Esophagus squamous epithelium (tissue), 5 donors: ENCODE measurements at regions not wholly inside any gene's neighbourhood (a gene's known extent, or its start where the extent isn't known, plus 50 kb on each side); places are given as distances from the start of the nearest gene placed in this dataset.

Experiments used
- DNase-seq: peaks from one replicate; lab custom pipeline; 2025; lab: John Stamatoyannopoulos, UW
- H3K27ac ChIP-seq, 4 donors: fragments of 200-600 bp; sonication (generic); one replicate each; pipeline ENCODE4 v1.5.1; 2016 to 2019; ENCODE audit warnings: mild to moderate bottlenecking in 1 of 4
- H3K27me3 ChIP-seq, 4 donors: fragments of 200-600 bp; sonication (generic); 1 replicate in 3 of 4; 2 replicates in 1 of 4; pipeline versions ENCODE4 v1.5.1 to v1.6.0; 2017 to 2021; ENCODE audit warnings: antibody characterized with exemption in 1 of 4
- H3K36me3 ChIP-seq, 3 donors: fragments of 200-600 bp; sonication (generic); one replicate each; pipeline ENCODE4 v1.5.1; 2016 to 2019
- H3K4me1 ChIP-seq, 3 donors: fragments of 200-600 bp; sonication (generic); one replicate each; pipeline ENCODE4 v1.5.1; 2017 to 2019
- H3K4me3 ChIP-seq, 4 donors: fragments of 200-600 bp; sonication (generic); 1 replicate in 3 of 4; 2 replicates in 1 of 4; pipeline ENCODE4 v1.5.1; 2016 to 2019; ENCODE audit warnings: mild to moderate bottlenecking in 2 of 4, moderate library complexity in 1 of 4
- H3K9me3 ChIP-seq, 3 donors: fragments of 200-600 bp; sonication (generic); one replicate each; pipeline ENCODE4 v1.5.1; 2016 to 2019
- CTCF ChIP-seq, 6 experiments: fragments of 450-650 bp in 4 of 6; fragments of 200-600 bp in 2 of 6; sonication (generic) in 2 of 6; IDR thresholded peaks; one replicate each; pipeline ENCODE4 v1.5.1; 2016 to 2019; ENCODE audit warnings: antibody characterized with exemption in 6 of 6, mild to moderate bottlenecking in 4 of 6, moderate library complexity in 4 of 6
- POLR2A ChIP-seq, 4 donors: fragments of 450-650 bp; IDR thresholded peaks; one replicate each; pipeline ENCODE4 v1.6.1; 2017; ENCODE audit warnings: antibody characterized with exemption in 4 of 4, mild to moderate bottlenecking in 4 of 4, moderate library complexity in 3 of 4
- WGBS, 2 donors: methylation state at CpG; one replicate each; pipeline ENCODE4 v1.1.5; 2018; 5-methylcytosine and 5-hydroxymethylcytosine counted together
- intact Hi-C: fragments of 100-400 bp; cut with DNase I; formaldehyde crosslinking; loops from one replicate; pipeline ENCODE4 v1.15.0; 2022
- donor health status: DM: yes; HTN: yes; CAD: no.

- peak overlapping the region in 2 of 4 donors; percentile 8 to 47 for H3K4me3 ChIP-seq
- no peak for DNase-seq
- intact Hi-C loops, result loop anchor here (5.0 kb wide), 1 partner anchor 164 kb away; no protein-coding TSS in a partner anchor
- peaks cover 0 to 62% (median 2%) of the 10 kb centered on the region in 4 donors for H3K27me3 ChIP-seq
- H3K4me1 ChIP-seq, result peaks cover 4 to 23% (median 13%) of the 10 kb centered on the region in 3 donors
- no peaks in the 10 kb centered on the region for H3K36me3 ChIP-seq
- 9 to 26% methylated on average over 15 to 17 of the region's 25 CpGs for WGBS, 2 donors
- peak overlapping the region; percentile 74 to 95 (median 91) for H3K27ac ChIP-seq
- TF ChIP-seq POLR2A (IDR thresholded peaks at IDR 0.05), result no peak
- TF ChIP-seq CTCF (IDR thresholded peaks at IDR 0.05), result no peak
- H3K9me3 ChIP-seq, result no peaks in the 10 kb centered on the region
These were observed 167.1 kb upstream of the FOXF1 start for GRCh38 chr16:86343027-86343795.

GRCh38 chr16:86343796-86344585 lies 166.3 kb upstream of the FOXF1 start:
- intact Hi-C loops, result loop anchor here (5.0 kb wide), 1 partner anchor 163 kb away; no protein-coding TSS in a partner anchor

GRCh38 chr16:86344586-86344871 lies 165.8 kb upstream of the FOXF1 start:
- Histone ChIP-seq H3K36me3 (no peaks in the 10 kb centered on the region), H3K4me1 (peaks cover 4 to 23% (median 13%) of the 10 kb centered on the region in 3 donors), H3K4me3 (no peak overlapping the region), H3K27me3 (peaks cover 0 to 68% (median 2%) of the 10 kb centered on the region in 4 donors), H3K9me3 (no peaks in the 10 kb centered on the region), H3K27ac (peak overlapping the region; percentile 18 to 91 (median 88))
- WGBS, 2 donors, result 59 to 74% methylated on average over 5 to 6 of the region's 7 CpGs
- intact Hi-C loops, result loop anchor here (5.0 kb wide), 1 partner anchor 163 kb away; no protein-coding TSS in a partner anchor
- no peak for TF ChIP-seq CTCF (IDR thresholded peaks at IDR 0.05)
- no peak for TF ChIP-seq POLR2A (IDR thresholded peaks at IDR 0.05)
- DNase-seq, result no peak

More at GRCh38 chr16:86343796-86344585, 166.3 kb upstream of the FOXF1 start:
- WGBS, 2 donors, result 21 to 27% methylated on average over 10 of the region's 10 CpGs
- no peak for DNase-seq
- Histone ChIP-seq H3K27ac (peak overlapping the region; percentile 65 to 91 (median 88)), H3K27me3 (peaks cover 0 to 66% (median 2%) of the 10 kb centered on the region in 4 donors), H3K4me1 (peaks cover 4 to 23% (median 13%) of the 10 kb centered on the region in 3 donors), H3K9me3 (no peaks in the 10 kb centered on the region), H3K36me3 (no peaks in the 10 kb centered on the region), H3K4me3 (peak overlapping the region in 2 of 4 donors; percentile 0 to 41)
- TF ChIP-seq CTCF (IDR thresholded peaks at IDR 0.05) (no peak), POLR2A (IDR thresholded peaks at IDR 0.05) (no peak)

GRCh38 chr16:86344881-86345280 lies 165.4 kb upstream of the FOXF1 start:
- no peak overlapping the region for H3K4me3 ChIP-seq
- peak overlapping the region; percentile 18 to 91 (median 88) for H3K27ac ChIP-seq
- no peaks in the 10 kb centered on the region for H3K9me3 ChIP-seq
- no peak for DNase-seq
- intact Hi-C loops, result loop anchor here (5.0 kb wide), 1 partner anchor 162 kb away; no protein-coding TSS in a partner anchor
- peaks cover 0 to 68% (median 2%) of the 10 kb centered on the region in 4 donors for H3K27me3 ChIP-seq
- peaks cover 4 to 23% (median 13%) of the 10 kb centered on the region in 3 donors for H3K4me1 ChIP-seq
- WGBS, 2 donors, result 60 to 70% methylated on average over 5 of the region's 5 CpGs
- no peaks in the 10 kb centered on the region for H3K36me3 ChIP-seq
- TF ChIP-seq CTCF (IDR thresholded peaks at IDR 0.05) (no peak), POLR2A (IDR thresholded peaks at IDR 0.05) (no peak)
